B cell (primary cell): ENCODE measurements at regions not wholly inside any gene's neighbourhood (a gene's known extent, or its start where the extent isn't known, plus 50 kb on each side); places are given as distances from the start of the nearest gene placed in this dataset.

Experiments
- ATAC-seq: fragments of 200-7000 bp; cut with Tn5 transposase; one replicate; pipeline ENCODE4 v1.10.0; 2021; ENCODE audit warnings: low read depth, mild to moderate bottlenecking, moderate number of reproducible peaks, moderate library complexity
- CTCF ChIA-PET: fragments of 350-600 bp; sonication (Branson Sonifier 250); formaldehyde crosslinking; loops from one replicate; lab custom pipeline; 2021; ENCODE audit warnings: antibody characterized with exemption, inconsistent platforms; lab: Charles Lee
- POLR2A ChIA-PET: fragments of 350-600 bp; sonication (Branson Sonifier 250); formaldehyde crosslinking; loops from one replicate; lab custom pipeline; 2021; ENCODE audit warnings: antibody characterized with exemption; lab: Charles Lee
- DNase-seq: peaks from one replicate; pipeline ENCODE4 v3.0.0; 2013
- H2AFZ ChIP-seq: 2 replicates; pipeline ENCODE4 v1.6.1; 2012; ENCODE audit warnings: mild to moderate bottlenecking, low read depth, low read length; ENCODE audit not compliant: insufficient read depth, poor library complexity, severe bottlenecking
- H3K27ac ChIP-seq, 2 donors: 1 replicate in 1 of 2; 2 replicates in 1 of 2; pipeline ENCODE4 v1.5.1; 2012 to 2013; ENCODE audit warnings: low read length in 2 of 2, mild to moderate bottlenecking in 2 of 2, moderate library complexity in 1 of 2
- H3K27me3 ChIP-seq, 4 experiments: fragments of 200-600 bp in 1 of 4; sonication (generic) in 1 of 4; replicated peaks in 1 of 4; 1 replicate in 2 of 4; 2 replicates in 2 of 4; pipeline versions ENCODE4 v1.6.1 to v1.7.0; 2013 to 2016; ENCODE audit warnings: low read length in 3 of 4, mild to moderate bottlenecking in 2 of 4, mixed read lengths in 1 of 4, moderate library complexity in 1 of 4; ENCODE audit not compliant: insufficient read depth in 4 of 4, control insufficient read depth in 3 of 4; ENCODE audit errors: control extremely low read depth in 1 of 4
- H3K36me3 ChIP-seq, 2 experiments: replicated peaks in 1 of 2; 1 replicate in 1 of 2; 2 replicates in 1 of 2; pipeline versions ENCODE4 v1.6.1 to v1.7.1; 2013; ENCODE audit warnings: low read length in 1 of 2; ENCODE audit not compliant: insufficient read depth in 2 of 2, control insufficient read depth in 1 of 2; ENCODE audit errors: control extremely low read depth in 1 of 2, extremely low read depth in 1 of 2
- H3K4me1 ChIP-seq, 2 donors: fragments of 200-600 bp in 1 of 2; sonication (generic) in 1 of 2; 1 replicate in 1 of 2; 2 replicates in 1 of 2; pipeline versions ENCODE4 v1.5.1 to v1.6.1; 2013 to 2017; ENCODE audit warnings: low read length in 2 of 2; ENCODE audit not compliant: control insufficient read depth in 2 of 2, insufficient read depth in 2 of 2
- H3K4me2 ChIP-seq: replicated peaks from 2 replicates; pipeline ENCODE3; 2012; ENCODE audit warnings: mild to moderate bottlenecking, low read depth, low read length; ENCODE audit not compliant: poor library complexity, severe bottlenecking
- H3K4me3 ChIP-seq, 5 experiments: fragments of 200-600 bp in 1 of 5; sonication (generic) in 1 of 5; 1 replicate in 3 of 5; 2 replicates in 2 of 5; pipeline versions ENCODE4 v1.5.1 to v1.7.0; 2011 to 2016; ENCODE audit warnings: low read length in 4 of 5, mild to moderate bottlenecking in 4 of 5, low read depth in 2 of 5, control low read depth in 1 of 5, moderate library complexity in 1 of 5; ENCODE audit not compliant: insufficient read depth in 1 of 5; ENCODE audit errors: control extremely low read depth in 1 of 5, extremely low read depth in 1 of 5
- H3K79me2 ChIP-seq: fragments of 200-600 bp; sonication (generic); one replicate; pipeline ENCODE4 v1.6.0; 2016; ENCODE audit warnings: low read length; ENCODE audit not compliant: control insufficient read depth, insufficient read depth
- H3K9ac ChIP-seq: fragments of 200-600 bp; sonication (generic); 2 replicates; pipeline ENCODE4 v1.6.1; 2017; ENCODE audit warnings: mild to moderate bottlenecking, low read length, moderate library complexity
- H3K9me3 ChIP-seq, 3 donors: one replicate each; pipeline versions ENCODE4 v1.6.1 to v1.7.1; 2013; ENCODE audit warnings: low read length in 2 of 3; ENCODE audit not compliant: control insufficient read depth in 2 of 3, insufficient read depth in 1 of 3; ENCODE audit errors: control extremely low read depth in 1 of 3
- H4K20me1 ChIP-seq: 2 replicates; pipeline ENCODE4 v1.6.0; 2012; ENCODE audit warnings: mild to moderate bottlenecking, low read length; ENCODE audit not compliant: insufficient read depth, control insufficient read depth, poor library complexity, severe bottlenecking
- H3K27ac Mint-ChIP-seq: one replicate; pipeline ENCODE4 v1.8.0; 2021; ENCODE audit warnings: mixed read lengths
- H3K27me3 Mint-ChIP-seq: one replicate; pipeline ENCODE4 v1.8.0; 2021; ENCODE audit warnings: mixed read lengths
- H3K4me1 Mint-ChIP-seq: one replicate; pipeline ENCODE4 v1.8.0; 2021; ENCODE audit warnings: mixed read lengths
- H3K4me3 Mint-ChIP-seq: one replicate; pipeline ENCODE4 v1.8.0; 2021; ENCODE audit warnings: mixed read lengths
- H3K9me3 Mint-ChIP-seq: one replicate; pipeline ENCODE4 v1.8.0; 2022; ENCODE audit warnings: mixed read lengths; ENCODE audit not compliant: insufficient read depth
- EZH2 ChIP-seq: IDR thresholded peaks from 2 replicates; pipeline ENCODE4 v1.6.1; 2012; ENCODE audit warnings: borderline replicate concordance, low read depth, mild to moderate bottlenecking, moderate library complexity, low read length; ENCODE audit not compliant: insufficient read depth, poor library complexity, severe bottlenecking
- WGBS: methylation state at CpG from one replicate; pipeline ENCODE4 v1.1.5; 2013; ENCODE audit warnings: missing lambda C conversion rate; ENCODE audit not compliant: insufficient coverage; 5-methylcytosine and 5-hydroxymethylcytosine counted together
- intact Hi-C: fragments of 100-400 bp; cut with micrococcal nuclease; formaldehyde crosslinking; loops from one replicate; pipeline ENCODE4 v1.10.0; 2022
- TF ChIP-seq, protein P1 (sequence below): fragments of 200-600 bp; IDR thresholded peaks from one replicate; pipeline ENCODE4 v1.8.0; 2022; ENCODE audit warnings: antibody characterized with exemption, mild to moderate bottlenecking

DNA sequence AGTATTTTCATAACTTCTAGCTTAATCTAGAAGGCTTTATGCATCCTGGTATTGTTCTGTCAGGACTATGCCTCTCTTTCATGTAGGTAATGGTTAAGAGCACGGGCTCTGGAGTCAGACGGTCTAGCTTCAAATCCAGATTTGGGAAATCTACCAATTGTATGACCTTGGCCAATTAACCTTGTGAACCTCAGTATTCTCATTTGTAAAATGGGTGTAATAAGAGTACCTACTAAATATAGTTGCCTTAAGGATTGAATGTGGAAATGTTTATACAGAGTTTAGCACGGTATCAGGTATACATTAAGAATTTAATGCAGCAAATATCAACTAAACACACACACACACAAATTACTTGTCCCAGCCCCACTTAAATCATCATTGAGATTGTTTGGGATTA, 97.3 kb upstream of the RAB3GAP2 start:
- H3K36me3 ChIP-seq = no peaks in the 10 kb centered on the region
- H3K4me2 ChIP-seq = no peak overlapping the region
- H3K79me2 ChIP-seq = no peaks in the 10 kb centered on the region
- ATAC-seq (no peak), DNase-seq (no peak)
- H3K4me1 ChIP-seq = no peaks in the 10 kb centered on the region
- 31% methylated on average over 2 of the region's 3 CpGs for WGBS
- H3K9me3 ChIP-seq = no peaks in the 10 kb centered on the region
- intact Hi-C loops = no loop called here
- no peak overlapping the region for H3K4me3 ChIP-seq
- no peak overlapping the region for H3K27ac ChIP-seq
- no peaks in the 10 kb centered on the region for H3K27me3 ChIP-seq
- Mint-ChIP-seq H3K9me3 (peaks cover 8% of the 10 kb centered on the region), H3K4me3 (no peak overlapping the region), H3K4me1 (no peaks in the 10 kb centered on the region), H3K27me3 (peaks cover 17% of the 10 kb centered on the region), H3K27ac (no peak overlapping the region)
- POLR2A ChIA-PET = no interaction called here
- no peak for TF ChIP-seq EZH2
- TF ChIP-seq, protein P1, sequence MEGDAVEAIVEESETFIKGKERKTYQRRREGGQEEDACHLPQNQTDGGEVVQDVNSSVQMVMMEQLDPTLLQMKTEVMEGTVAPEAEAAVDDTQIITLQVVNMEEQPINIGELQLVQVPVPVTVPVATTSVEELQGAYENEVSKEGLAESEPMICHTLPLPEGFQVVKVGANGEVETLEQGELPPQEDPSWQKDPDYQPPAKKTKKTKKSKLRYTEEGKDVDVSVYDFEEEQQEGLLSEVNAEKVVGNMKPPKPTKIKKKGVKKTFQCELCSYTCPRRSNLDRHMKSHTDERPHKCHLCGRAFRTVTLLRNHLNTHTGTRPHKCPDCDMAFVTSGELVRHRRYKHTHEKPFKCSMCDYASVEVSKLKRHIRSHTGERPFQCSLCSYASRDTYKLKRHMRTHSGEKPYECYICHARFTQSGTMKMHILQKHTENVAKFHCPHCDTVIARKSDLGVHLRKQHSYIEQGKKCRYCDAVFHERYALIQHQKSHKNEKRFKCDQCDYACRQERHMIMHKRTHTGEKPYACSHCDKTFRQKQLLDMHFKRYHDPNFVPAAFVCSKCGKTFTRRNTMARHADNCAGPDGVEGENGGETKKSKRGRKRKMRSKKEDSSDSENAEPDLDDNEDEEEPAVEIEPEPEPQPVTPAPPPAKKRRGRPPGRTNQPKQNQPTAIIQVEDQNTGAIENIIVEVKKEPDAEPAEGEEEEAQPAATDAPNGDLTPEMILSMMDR = no peak
- no peak overlapping the region for H3K9ac ChIP-seq
- H4K20me1 ChIP-seq = no peaks in the 10 kb centered on the region
- H2AFZ ChIP-seq = no peak overlapping the region
- CTCF ChIA-PET = interaction anchor here (1.2 kb wide), 1 partner anchor 14 kb away, joined by 3 read pairs; no protein-coding TSS in a partner anchor

DNA sequence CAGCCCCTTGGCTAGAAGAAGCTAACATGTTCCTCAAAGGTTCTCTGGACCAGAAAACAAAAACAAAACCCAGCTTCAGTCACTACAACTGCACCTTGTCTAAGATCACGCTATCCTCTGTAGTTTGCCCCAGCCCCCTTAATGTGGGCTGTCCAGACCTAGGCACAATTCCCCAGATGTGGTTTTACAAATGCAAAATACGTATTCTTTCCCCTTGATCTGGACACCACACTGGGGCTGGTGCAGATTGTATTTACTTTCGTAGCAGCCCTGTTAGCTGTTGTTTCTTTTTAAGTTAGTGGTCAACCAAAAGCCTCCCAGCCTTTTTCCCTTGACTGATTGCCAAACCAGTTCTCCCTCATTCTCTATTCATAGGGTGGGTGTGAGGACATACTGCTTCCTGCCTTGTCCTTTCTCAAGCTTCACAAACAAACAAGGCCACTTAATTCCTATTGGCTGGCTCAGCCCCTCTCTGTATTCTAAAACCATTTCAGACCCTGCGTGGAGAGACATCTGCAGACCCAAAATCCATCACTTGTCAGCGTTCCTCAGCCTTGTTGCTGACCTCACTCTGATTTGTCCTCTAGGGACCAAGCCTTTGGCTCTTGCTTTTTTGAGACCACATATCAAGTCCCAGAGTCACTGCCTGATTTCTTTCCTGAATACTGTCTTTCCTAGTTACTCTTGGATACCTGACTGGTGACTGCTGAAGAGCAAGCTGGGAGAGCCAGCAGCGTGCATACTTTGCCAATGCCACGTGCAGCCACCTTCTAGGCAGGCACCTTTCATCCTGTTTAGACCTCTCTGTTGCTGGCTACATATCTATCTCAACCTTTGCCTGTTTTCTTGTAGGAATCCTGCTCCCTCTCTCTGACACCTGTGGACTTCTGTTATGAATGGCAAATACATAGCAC, 96.4 kb upstream of the RAB3GAP2 start:
- H3K4me1 ChIP-seq = no peaks in the 10 kb centered on the region
- H3K4me2 ChIP-seq = no peak overlapping the region
- H3K27me3 Mint-ChIP-seq = peaks cover 17% of the 10 kb centered on the region
- H3K27ac ChIP-seq = no peak overlapping the region
- H3K27me3 ChIP-seq = no peaks in the 10 kb centered on the region
- no peak overlapping the region for H3K4me3 Mint-ChIP-seq
- H3K9ac ChIP-seq = no peak overlapping the region
- no peak for ATAC-seq
- DNase-seq = no peak
- ChIA-PET CTCF (no interaction called here), POLR2A (no interaction called here)
- peaks cover 8% of the 10 kb centered on the region for H3K9me3 Mint-ChIP-seq
- H4K20me1 ChIP-seq = no peaks in the 10 kb centered on the region
- no peaks in the 10 kb centered on the region for H3K9me3 ChIP-seq
- H2AFZ ChIP-seq = no peak overlapping the region
- no peak for TF ChIP-seq EZH2
- TF ChIP-seq, protein P1 = no peak
- no peak overlapping the region for H3K4me3 ChIP-seq
- no peaks in the 10 kb centered on the region for H3K79me2 ChIP-seq
- no peaks in the 10 kb centered on the region for H3K4me1 Mint-ChIP-seq
- H3K36me3 ChIP-seq = no peaks in the 10 kb centered on the region
- intact Hi-C loops = no loop called here
- 77% methylated on average over 5 of the region's 7 CpGs for WGBS
- H3K27ac Mint-ChIP-seq = no peak overlapping the region
